ENCODE measurements at regions not wholly inside any gene's neighbourhood (a gene's known extent, or its start where the extent isn't known, plus 50 kb on each side); places are given as distances from the start of the nearest gene placed in this dataset.

DNA sequence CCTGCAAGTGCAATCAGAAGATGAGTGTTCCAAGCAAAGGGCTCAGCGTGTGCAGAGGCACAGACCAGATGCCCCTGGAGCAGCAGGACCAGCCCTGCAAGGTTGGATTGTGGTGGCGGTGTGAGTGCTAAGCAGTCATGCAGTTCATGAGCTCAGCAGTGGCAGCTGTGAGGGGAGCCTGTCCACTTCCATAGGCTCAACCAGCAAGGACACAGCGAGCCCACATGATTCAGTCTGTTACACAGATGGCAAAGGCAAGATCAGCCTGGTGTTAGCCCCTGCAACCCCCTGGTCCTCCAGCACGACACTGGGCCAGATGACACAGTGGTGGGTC, 95.9 kb upstream of the PRR23E start:
- 0 out of 2 replicates have a peak, but pooled peaks cover under 1% of the 10 kb centered on the region for H4K20me1 ChIP-seq (ENCODE audit: insufficient read depth, low read length)
- intact Hi-C loops (cut with micrococcal nuclease; ENCODE audit: unreplicated experiment) (no loop called here), in situ Hi-C loops (cut with HindIII; ENCODE audit: extremely low pct_ligation_motif_present, low pct_unique_long_range_greater_than_20kb) (no loop called here)
- no peak for FAIRE-seq
- no TSS peak for BruUV-seq (replicated peaks)
- H3K4me2 ChIP-seq (ENCODE audit: low read depth, low read length) = no peak overlapping the region
- H3K4me3 ChIP-seq (replicated peaks in 1 of 3; ENCODE audit: insufficient read depth in 1 of 3, low read depth in 2 of 3, low read length in 3 of 3) = no peak overlapping the region
- TF ChIP-seq ERF (CRISPR knock-in tag; IDR thresholded peaks at IDR 0.05) (no peak), ZNF850 (CRISPR knock-in tag; conservative IDR thresholded peaks at IDR 0.05) (no peak), CENPBD1 (CRISPR knock-in tag; IDR thresholded peaks at IDR 0.05; ENCODE audit: borderline replicate concordance, low read depth) (no peak), POLR2AphosphoS2 (IDR thresholded peaks at IDR 0.05; ENCODE audit: low read depth, low read length) (no peak), CHD2 (IDR thresholded peaks at IDR 0.05; ENCODE audit: low read depth, low read length) (no peak), NFYB (CRISPR knock-in tag; IDR thresholded peaks at IDR 0.05) (no peak), NONO (IDR thresholded peaks at IDR 0.05) (no peak), NONO (CRISPR knock-in tag; conservative IDR thresholded peaks at IDR 0.05) (no peak), ZBED4 (CRISPR knock-in tag; IDR thresholded peaks at IDR 0.05; ENCODE audit: borderline replicate concordance) (no peak), ZKSCAN5 (CRISPR knock-in tag; IDR thresholded peaks at IDR 0.05) (no peak), NCOA5 (CRISPR knock-in tag; IDR thresholded peaks at IDR 0.05) (no peak), PAX8 (CRISPR knock-in tag; IDR thresholded peaks at IDR 0.05; ENCODE audit: borderline replicate concordance) (no peak), ZNF782 (CRISPR knock-in tag; IDR thresholded peaks at IDR 0.05; ENCODE audit: borderline replicate concordance) (no peak)
- POLR2A ChIA-PET = no interaction called here
- CTCF ChIA-PET (ENCODE audit: low intra/inter-chr PET ratio, low total read pairs) = no interaction called here
- WGBS (ENCODE audit: low lambda C conversion rate) = no CpG with 5 or more reads among the region's 4 CpGs
- no peaks in the 10 kb centered on the region for H3K79me2 ChIP-seq (ENCODE audit: insufficient read depth, low read length)
- H3K9me3 ChIP-seq (ENCODE audit: low read length) = no peaks in the 10 kb centered on the region
- H3K4me1 ChIP-seq (ENCODE audit: insufficient read depth, low read length) = peaks cover 38% of the 10 kb centered on the region
- H3K36me3 ChIP-seq (replicated peaks in 1 of 2; ENCODE audit: control insufficient read depth in 1 of 2, insufficient read depth in 2 of 2, low read length in 2 of 2) = no peaks in the 10 kb centered on the region
- H3K27ac ChIP-seq (ENCODE audit: extremely low read length, insufficient read depth, low read length) = no peak overlapping the region
- no peak overlapping the region for H3K9ac ChIP-seq (ENCODE audit: insufficient read depth, low read depth, low read length)
- no peak; the same call in 2 of the 3 replicates for ATAC-seq
- H2AFZ ChIP-seq (ENCODE audit: low read length) = no peak overlapping the region
- peaks cover 10 to 46% of the 10 kb centered on the region in 2 experiments; a peak in 4 of 5 replicates for H3K27me3 ChIP-seq (ENCODE audit: control insufficient read depth in 1 of 2, insufficient read depth in 2 of 2, low read length in 2 of 2)
- no peak for DNase-seq (ENCODE audit: low spot score)
